OCI-LY7 (cell line): ENCODE measurements at regions not wholly inside any gene's neighbourhood (a gene's known extent, or its start where the extent isn't known, plus 50 kb on each side); places are given as distances from the start of the nearest gene placed in this dataset.

Source experiments
- CTCF ChIP-seq: fragments of 200-600 bp; sonication (generic); conservative IDR thresholded peaks from 2 replicates; pipeline ENCODE4 v1.5.1; 2014; ENCODE audit warnings: mild to moderate bottlenecking, antibody characterized with exemption, low read length, moderate library complexity, mixed read lengths
- EZH2phosphoT487 ChIP-seq: fragments of 200-600 bp; sonication (generic); IDR thresholded peaks from 2 replicates; pipeline ENCODE4 v1.6.1; 2018; ENCODE audit warnings: low read depth, borderline replicate concordance, mild to moderate bottlenecking, mixed run types, antibody characterized with exemption, low read length, moderate library complexity, mixed read lengths

- no peak for TF ChIP-seq CTCF
- TF ChIP-seq EZH2phosphoT487, result no peak
Observed at GRCh38 chr4:36551697-36552214, 270.3 kb downstream of the DTHD1 start.
